CD4-positive, alpha-beta memory T cell (primary cell): ENCODE measurements at regions not wholly inside any gene's neighbourhood (a gene's known extent, or its start where the extent isn't known, plus 50 kb on each side); places are given as distances from the start of the nearest gene placed in this dataset.

Experiments used
- CTCF ChIA-PET: fragments of 350-600 bp; sonication (Branson Sonifier 250); formaldehyde crosslinking; loops from one replicate; lab custom pipeline; 2021; ENCODE audit warnings: inconsistent platforms; ENCODE audit not compliant: partially characterized antibody; lab: Charles Lee
- POLR2A ChIA-PET: fragments of 350-600 bp; sonication (Branson Sonifier 250); formaldehyde crosslinking; loops from one replicate; lab custom pipeline; 2021; ENCODE audit not compliant: partially characterized antibody; lab: Charles Lee
- DNase-seq, 5 donors: peaks; one replicate each; pipeline versions ENCODE4 v3.0.0 to v3.0.0-alpha.2; 2020 to 2022; ENCODE audit warnings: mixed read lengths in 1 of 5
- H3K27ac ChIP-seq: one replicate; pipeline ENCODE4 v1.7.0; 2013; ENCODE audit warnings: low read depth, low read length
- H3K27me3 ChIP-seq: 2 replicates; pipeline ENCODE4 v1.7.0; 2013; ENCODE audit warnings: mild to moderate bottlenecking, low read length, moderate library complexity; ENCODE audit not compliant: insufficient read depth
- H3K36me3 ChIP-seq: 2 replicates; pipeline ENCODE4 v1.7.0; 2013; ENCODE audit warnings: mild to moderate bottlenecking, low read length, moderate library complexity; ENCODE audit not compliant: insufficient read depth
- H3K4me1 ChIP-seq: 2 replicates; pipeline ENCODE4 v1.7.0; 2013; ENCODE audit warnings: mild to moderate bottlenecking, low read length, moderate library complexity; ENCODE audit not compliant: insufficient read depth
- H3K4me3 ChIP-seq, 2 donors: one replicate each; pipeline ENCODE4 v1.7.0; 2013; ENCODE audit warnings: low read length in 2 of 2, mild to moderate bottlenecking in 1 of 2
- H3K9me3 ChIP-seq, 2 donors: one replicate each; pipeline ENCODE4 v1.7.0; 2013; ENCODE audit warnings: low read length in 2 of 2, control low read depth in 1 of 2; ENCODE audit not compliant: control insufficient read depth in 1 of 2
- H3K27ac Mint-ChIP-seq, 7 donors: one replicate each; pipeline ENCODE4 v1.8.0; 2020 to 2021; ENCODE audit warnings: mixed read lengths in 7 of 7, mild to moderate bottlenecking in 6 of 7, inconsistent platforms in 3 of 7, moderate library complexity in 3 of 7
- H3K27me3 Mint-ChIP-seq, 2 donors: one replicate each; pipeline ENCODE4 v1.8.0; 2020 to 2021; ENCODE audit warnings: mixed read lengths in 2 of 2
- H3K36me3 Mint-ChIP-seq, 2 donors: one replicate each; pipeline ENCODE4 v1.8.0; 2020 to 2021; ENCODE audit warnings: mixed read lengths in 2 of 2, inconsistent platforms in 1 of 2, mild to moderate bottlenecking in 1 of 2
- H3K4me1 Mint-ChIP-seq, 4 donors: one replicate each; pipeline ENCODE4 v1.8.0; 2020 to 2021; ENCODE audit warnings: mixed read lengths in 4 of 4, mild to moderate bottlenecking in 1 of 4
- H3K4me3 Mint-ChIP-seq, 8 donors: one replicate each; pipeline ENCODE4 v1.8.0; 2020 to 2021; ENCODE audit warnings: mixed read lengths in 8 of 8, mild to moderate bottlenecking in 7 of 8, moderate library complexity in 6 of 8, inconsistent platforms in 3 of 8
- H3K9me3 Mint-ChIP-seq, 8 donors: one replicate each; pipeline ENCODE4 v1.8.0; 2020 to 2021; ENCODE audit warnings: mixed read lengths in 8 of 8, mild to moderate bottlenecking in 5 of 8, inconsistent platforms in 3 of 8, moderate library complexity in 1 of 8
- intact Hi-C: fragments of 100-400 bp; cut with micrococcal nuclease; formaldehyde crosslinking; loops from one replicate; pipeline ENCODE4 v1.15.1; 2023

DNA sequence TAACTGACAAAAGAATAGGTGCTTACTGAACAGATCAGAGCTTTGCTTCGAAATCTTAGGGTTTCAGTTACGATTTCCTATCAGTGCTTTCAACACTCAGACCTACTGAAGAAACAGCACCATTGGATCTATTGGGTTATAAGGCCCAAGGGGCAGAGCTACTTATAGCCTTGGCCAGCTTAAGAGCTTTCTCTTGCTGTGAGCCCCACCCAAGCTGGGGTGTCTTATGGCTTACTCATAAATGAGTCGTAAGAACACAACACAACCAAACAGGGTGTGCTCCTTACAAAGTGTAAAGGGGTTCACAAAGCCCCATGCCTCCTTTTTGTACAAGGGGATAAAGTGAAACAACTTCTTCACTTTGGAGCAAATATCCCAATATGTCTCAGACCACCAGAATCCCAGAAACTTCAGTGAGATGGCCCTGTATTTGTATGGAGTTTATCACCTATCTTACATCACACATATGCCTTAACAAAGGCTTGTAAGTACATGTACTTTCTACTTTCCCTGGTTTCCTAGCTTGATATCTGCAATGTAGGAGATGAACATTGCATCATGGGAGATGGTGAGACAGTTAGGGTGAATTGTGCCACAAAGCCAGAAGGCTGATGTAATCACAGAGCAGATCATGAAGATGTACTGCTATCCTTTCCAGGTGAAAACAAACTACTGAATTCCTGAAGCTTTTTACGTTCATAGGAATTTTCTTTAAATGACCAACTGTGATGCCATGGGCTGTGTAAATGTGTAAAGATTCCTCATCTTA is 115.5 kb upstream of the GLI2 start:
- DNase-seq, result no peak
- H3K9me3 Mint-ChIP-seq, result no peaks in the 10 kb centered on the region

DNA sequence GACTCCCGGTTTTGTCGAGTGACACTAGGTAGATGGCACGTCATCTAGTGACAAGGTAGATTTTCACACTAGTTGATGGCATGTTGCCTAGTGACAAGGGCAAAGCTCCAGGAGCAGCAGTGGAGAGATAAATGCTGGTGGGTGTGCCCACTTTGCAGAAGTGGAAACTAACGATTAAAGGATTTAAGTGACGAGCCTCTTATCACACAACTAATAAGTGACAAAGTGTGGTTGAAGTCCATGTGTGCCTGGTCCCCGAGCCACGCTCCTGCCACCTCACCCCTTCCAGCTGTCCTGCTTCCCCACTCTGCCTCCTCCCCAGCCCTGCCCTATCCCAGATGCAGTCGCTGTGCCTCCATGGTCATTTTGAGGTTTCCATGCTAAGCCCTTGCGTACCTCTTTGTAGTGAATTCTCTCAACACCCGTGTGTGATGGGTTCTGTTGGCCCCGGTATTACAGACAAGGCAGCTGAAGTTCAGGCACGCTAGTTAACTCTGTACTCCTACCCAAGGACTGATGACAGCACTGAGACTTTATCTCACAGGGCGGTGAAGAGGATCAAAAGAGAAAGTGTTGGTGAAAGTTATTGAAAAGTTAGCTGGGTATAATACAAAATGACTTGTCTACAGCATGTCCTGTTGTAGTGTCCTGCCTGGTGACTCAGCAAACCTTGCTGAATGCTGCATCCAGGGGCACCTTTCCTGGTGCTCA is 113.4 kb upstream of the GLI2 start:
- Histone ChIP-seq H3K27ac (no peak overlapping the region), H3K9me3 (no peaks in the 10 kb centered on the region), H3K4me1 (no peaks in the 10 kb centered on the region), H3K4me3 (no peak overlapping the region), H3K36me3 (no peaks in the 10 kb centered on the region), H3K27me3 (no peaks in the 10 kb centered on the region)
- intact Hi-C loops, result no loop called here
- no peaks in the 10 kb centered on the region for H3K36me3 Mint-ChIP-seq
- no peaks in the 10 kb centered on the region for H3K4me1 Mint-ChIP-seq
- ChIA-PET CTCF (no interaction called here), POLR2A (no interaction called here)
- H3K27me3 Mint-ChIP-seq, result no peaks in the 10 kb centered on the region
- H3K27ac Mint-ChIP-seq, result no peak overlapping the region
- no peaks in the 10 kb centered on the region for H3K9me3 Mint-ChIP-seq
- no peak overlapping the region for H3K4me3 Mint-ChIP-seq
- DNase-seq, result no peak

More for the DNA sequence above, 115.5 kb upstream of the GLI2 start:
- no peaks in the 10 kb centered on the region for H3K4me1 Mint-ChIP-seq
- Histone ChIP-seq H3K4me1 (no peaks in the 10 kb centered on the region), H3K9me3 (no peaks in the 10 kb centered on the region), H3K36me3 (no peaks in the 10 kb centered on the region), H3K4me3 (no peak overlapping the region), H3K27ac (no peak overlapping the region), H3K27me3 (no peaks in the 10 kb centered on the region)
- intact Hi-C loops, result no loop called here
- no peaks in the 10 kb centered on the region for H3K36me3 Mint-ChIP-seq
- POLR2A ChIA-PET, result no interaction called here
- no peak overlapping the region for H3K4me3 Mint-ChIP-seq
- H3K27ac Mint-ChIP-seq, result no peak overlapping the region
- no peaks in the 10 kb centered on the region for H3K27me3 Mint-ChIP-seq
- CTCF ChIA-PET, result interaction anchor here (1.0 to 1.1 kb wide), 2 partner anchors 11 to 57 kb away, joined by 3 read pairs; no protein-coding TSS in a partner anchor

DNA sequence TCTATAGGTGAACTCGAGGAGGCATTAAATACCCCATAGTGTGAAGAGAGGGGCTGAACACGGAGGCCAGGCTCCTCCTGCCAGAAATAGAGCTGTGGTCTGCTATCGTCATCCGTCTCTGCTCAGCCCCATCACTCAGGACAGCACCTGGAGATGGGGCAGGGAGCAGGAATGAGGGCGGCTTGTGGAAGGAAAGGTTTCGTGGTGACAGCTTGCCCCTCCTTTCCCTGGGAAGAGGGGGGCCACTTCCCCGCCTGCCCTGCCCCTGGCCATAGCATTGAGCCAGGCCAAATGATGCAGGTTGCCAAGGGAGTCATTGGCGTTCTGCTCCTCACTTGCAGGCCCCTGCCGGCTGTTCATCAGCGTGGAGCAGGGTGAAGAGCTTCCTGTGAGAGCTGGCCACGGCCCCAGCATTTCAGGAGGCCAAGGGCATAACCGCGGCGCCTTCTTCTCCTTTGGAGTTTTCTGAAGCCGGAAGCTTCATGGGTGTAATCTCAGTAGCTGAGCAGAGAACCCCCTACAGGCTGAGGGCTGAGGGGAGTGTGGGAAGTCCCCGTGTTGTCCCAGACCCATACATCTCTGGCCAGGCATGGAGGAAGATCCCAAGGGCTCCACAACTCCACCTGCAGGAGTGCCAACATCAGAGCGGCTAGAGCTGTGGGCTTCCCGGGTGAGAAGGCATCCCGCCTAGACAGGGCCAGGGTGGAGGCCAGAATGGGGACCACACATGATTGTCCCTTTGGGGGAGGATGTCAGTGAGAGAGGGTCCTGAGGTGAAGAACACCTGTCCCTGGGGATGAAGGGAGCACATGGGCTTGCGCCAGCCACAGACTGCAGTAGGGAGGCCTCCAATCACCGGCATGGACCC is 112.5 kb upstream of the GLI2 start:
- intact Hi-C loops, result no loop called here
- DNase-seq, result no peak
- Histone ChIP-seq H3K4me3 (no peak overlapping the region), H3K36me3 (no peaks in the 10 kb centered on the region), H3K4me1 (no peaks in the 10 kb centered on the region), H3K9me3 (no peaks in the 10 kb centered on the region), H3K27ac (no peak overlapping the region), H3K27me3 (no peaks in the 10 kb centered on the region)
- ChIA-PET CTCF (no interaction called here), POLR2A (no interaction called here)
- Mint-ChIP-seq H3K9me3 (no peaks in the 10 kb centered on the region), H3K27me3 (no peaks in the 10 kb centered on the region), H3K4me3 (no peak overlapping the region), H3K27ac (no peak overlapping the region), H3K4me1 (no peaks in the 10 kb centered on the region), H3K36me3 (no peaks in the 10 kb centered on the region)

DNA sequence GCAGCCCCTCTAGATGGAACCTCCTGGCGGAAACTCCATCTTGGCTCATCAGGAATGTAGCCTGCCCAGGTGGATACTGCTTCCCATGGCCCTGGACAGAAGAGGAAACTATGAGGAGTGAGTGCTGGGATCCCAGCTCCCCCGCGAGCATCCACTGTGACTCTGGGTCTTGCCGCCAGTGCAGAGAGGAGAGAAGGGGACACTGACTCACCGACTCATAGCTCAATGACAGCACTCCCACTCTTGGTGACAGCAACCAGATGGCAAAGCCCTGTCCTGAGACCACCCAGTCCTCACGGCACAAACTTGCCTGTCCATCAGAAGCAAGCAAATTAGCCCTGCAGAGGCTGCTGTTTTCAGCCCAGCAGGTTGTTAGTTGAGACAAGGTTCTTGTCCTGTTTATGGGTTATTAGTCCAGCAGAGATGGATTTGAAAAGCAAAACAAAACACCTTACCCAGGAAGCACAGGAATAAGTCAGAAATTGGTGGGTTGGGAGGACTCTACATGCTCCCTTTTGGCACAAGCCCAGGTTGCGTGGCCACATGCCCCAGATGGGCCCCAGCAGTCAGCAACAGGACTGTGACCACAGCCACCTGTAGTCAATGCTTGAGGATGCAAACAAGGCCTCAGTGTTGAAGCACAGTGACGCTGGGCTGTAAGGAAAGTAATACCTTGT is 111.5 kb upstream of the GLI2 start:
- H3K27ac ChIP-seq, result no peak overlapping the region
- H3K27me3 ChIP-seq, result no peaks in the 10 kb centered on the region
- H3K4me1 ChIP-seq, result no peaks in the 10 kb centered on the region
- Mint-ChIP-seq H3K9me3 (no peaks in the 10 kb centered on the region), H3K27me3 (no peaks in the 10 kb centered on the region), H3K36me3 (no peaks in the 10 kb centered on the region), H3K4me3 (no peak overlapping the region), H3K4me1 (no peaks in the 10 kb centered on the region), H3K27ac (no peak overlapping the region)
- ChIA-PET CTCF (no interaction called here), POLR2A (no interaction called here)
- DNase-seq, result no peak
- H3K36me3 ChIP-seq, result no peaks in the 10 kb centered on the region
- intact Hi-C loops, result no loop called here
- H3K9me3 ChIP-seq, result no peaks in the 10 kb centered on the region
- no peak overlapping the region for H3K4me3 ChIP-seq

DNA sequence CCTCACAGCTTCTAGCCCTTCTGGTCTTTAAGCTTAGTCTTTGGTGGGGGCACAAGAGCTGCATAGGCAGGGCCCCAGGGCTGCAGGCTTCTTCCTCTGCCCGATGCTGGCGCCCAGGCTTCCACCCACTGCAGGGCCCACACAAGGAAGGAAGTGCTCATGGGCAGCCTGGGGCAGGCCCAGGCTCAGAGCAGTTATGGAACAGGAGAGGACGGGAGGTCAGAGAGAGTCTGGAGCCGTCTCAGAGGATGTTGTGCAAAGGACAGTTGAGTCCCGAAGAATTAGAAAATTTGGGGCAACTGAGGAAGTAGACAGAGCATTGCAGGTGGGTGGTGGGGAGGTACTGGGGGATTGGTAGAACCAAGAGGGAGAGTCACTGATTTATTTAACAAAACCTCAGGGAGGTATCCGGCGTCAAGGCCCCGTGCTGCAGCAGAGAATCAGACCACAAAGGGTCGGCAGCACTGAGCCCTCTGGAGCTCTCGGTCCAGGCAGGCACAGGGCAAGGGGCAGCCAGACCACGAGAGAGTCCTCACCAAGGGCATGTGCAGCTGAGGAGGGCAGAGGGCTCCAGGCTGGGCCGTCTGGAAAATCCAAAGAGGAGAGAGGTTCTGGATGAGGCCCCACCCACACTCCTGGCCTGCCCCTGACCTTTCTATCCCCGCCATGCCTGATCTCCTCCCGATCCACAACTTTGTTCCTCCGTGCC is 110.8 kb upstream of the GLI2 start:
- Mint-ChIP-seq H3K4me3 (no peak overlapping the region), H3K4me1 (no peaks in the 10 kb centered on the region), H3K27me3 (no peaks in the 10 kb centered on the region), H3K27ac (no peak overlapping the region), H3K36me3 (no peaks in the 10 kb centered on the region), H3K9me3 (no peaks in the 10 kb centered on the region)
- no peaks in the 10 kb centered on the region for H3K36me3 ChIP-seq
- no peaks in the 10 kb centered on the region for H3K9me3 ChIP-seq
- POLR2A ChIA-PET, result no interaction called here
- CTCF ChIA-PET, result no interaction called here
- DNase-seq, result no peak
- no peak overlapping the region for H3K4me3 ChIP-seq
- H3K27ac ChIP-seq, result no peak overlapping the region
- H3K27me3 ChIP-seq, result no peaks in the 10 kb centered on the region
- intact Hi-C loops, result no loop called here
- H3K4me1 ChIP-seq, result no peaks in the 10 kb centered on the region

DNA sequence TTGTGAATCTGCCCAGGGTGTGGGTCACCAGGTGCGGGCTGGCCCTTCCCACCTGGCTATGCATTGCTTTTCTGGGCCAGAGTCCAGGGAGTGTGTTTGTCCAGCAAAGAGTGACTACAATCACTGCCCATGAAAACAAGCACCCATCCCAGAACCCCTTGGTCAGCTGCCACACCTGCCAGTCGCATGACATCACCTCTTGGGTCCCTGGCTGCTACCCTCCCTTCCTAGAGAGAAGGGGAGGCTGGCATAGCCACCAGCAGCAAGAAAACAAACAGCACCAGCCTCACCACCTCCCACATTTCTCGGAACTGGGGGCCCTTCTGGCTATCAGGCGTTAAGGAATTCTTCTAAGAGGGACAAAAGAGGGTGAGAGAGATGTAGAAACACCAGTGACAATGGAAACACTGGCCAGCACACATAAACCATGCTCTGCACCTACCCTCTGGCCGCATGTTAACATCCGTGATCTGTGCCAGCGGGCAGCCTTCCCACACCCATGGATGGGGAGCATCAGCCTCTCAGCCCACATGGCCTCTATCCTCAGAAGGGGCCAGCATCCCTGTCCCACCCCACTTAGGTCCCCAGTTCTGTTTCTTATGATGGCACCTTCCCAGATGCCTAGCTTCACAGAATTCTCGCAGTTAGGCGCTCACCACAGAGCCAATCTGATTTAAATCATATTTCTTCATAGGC is 109.7 kb upstream of the GLI2 start:
- H3K4me3 ChIP-seq, result no peak overlapping the region
- Mint-ChIP-seq H3K27ac (no peak overlapping the region), H3K9me3 (no peaks in the 10 kb centered on the region), H3K36me3 (no peaks in the 10 kb centered on the region), H3K27me3 (no peaks in the 10 kb centered on the region), H3K4me3 (no peak overlapping the region), H3K4me1 (no peaks in the 10 kb centered on the region)
- H3K27ac ChIP-seq, result no peak overlapping the region
- ChIA-PET POLR2A (no interaction called here), CTCF (no interaction called here)
- no peaks in the 10 kb centered on the region for H3K27me3 ChIP-seq
- intact Hi-C loops, result no loop called here
- no peaks in the 10 kb centered on the region for H3K36me3 ChIP-seq
- no peaks in the 10 kb centered on the region for H3K4me1 ChIP-seq
- H3K9me3 ChIP-seq, result no peaks in the 10 kb centered on the region
- DNase-seq, result no peak
